IPS DF 6.9 (cell line): ENCODE measurements at regions not wholly inside any gene's neighbourhood (a gene's known extent, or its start where the extent isn't known, plus 50 kb on each side); places are given as distances from the start of the nearest gene placed in this dataset.

Experiments
- DNase-seq: peaks from one replicate; pipeline ENCODE4 v3.0.0-alpha.2; 2013; ENCODE audit warnings: low read depth, low spot score
- H3K27ac ChIP-seq: one replicate; pipeline ENCODE4 v1.5.1; 2013; ENCODE audit warnings: low read length, control low read depth
- H3K27me3 ChIP-seq: 2 replicates; pipeline ENCODE4 v1.6.1; 2013; ENCODE audit warnings: mild to moderate bottlenecking, low read length; ENCODE audit not compliant: control insufficient read depth, insufficient read depth
- H3K36me3 ChIP-seq: 2 replicates; pipeline ENCODE4 v1.6.1; 2013; ENCODE audit warnings: low read length; ENCODE audit not compliant: control insufficient read depth, insufficient read depth
- H3K4me1 ChIP-seq: 2 replicates; pipeline ENCODE4 v1.6.1; 2013; ENCODE audit warnings: low read length; ENCODE audit not compliant: control insufficient read depth, insufficient read depth
- H3K4me3 ChIP-seq: 2 replicates; pipeline ENCODE4 v1.5.1; 2013; ENCODE audit warnings: mild to moderate bottlenecking, low read length
- H3K9me3 ChIP-seq: 2 replicates; pipeline ENCODE4 v1.6.1; 2013; ENCODE audit warnings: low read length, inconsistent platforms; ENCODE audit not compliant: control insufficient read depth, insufficient read depth
- WGBS: extraction: QIAGEN DNeasy Blood & Tissue Kit; methylation state at CpG from one replicate; pipeline ENCODE4 v1.1.7; 2013; ENCODE audit warnings: mixed read lengths, missing lambda C conversion rate; ENCODE audit not compliant: insufficient read length, insufficient coverage; 5-methylcytosine and 5-hydroxymethylcytosine counted together

DNA sequence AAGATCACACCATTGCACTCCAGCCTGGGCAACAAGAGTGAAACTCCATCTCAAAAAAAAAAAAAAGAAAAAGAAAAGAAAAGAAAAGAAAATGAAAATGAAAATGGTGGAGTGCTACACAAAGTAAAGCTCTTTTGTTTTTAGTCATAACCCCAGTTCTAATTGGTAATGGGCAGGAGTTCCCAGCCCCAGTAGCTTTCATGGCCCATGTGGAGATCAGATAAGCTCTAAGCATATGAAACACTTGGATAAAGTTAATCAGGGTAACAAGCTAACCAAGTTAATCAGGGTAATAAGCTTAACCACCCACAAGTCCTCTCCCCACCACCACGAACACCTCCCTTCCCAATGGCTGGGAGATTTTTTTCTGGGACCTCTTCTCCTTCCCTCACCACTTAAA is 240.8 kb downstream of the BCL11A start:
- H3K27ac ChIP-seq: no peak overlapping the region
- WGBS: no CpG with 5 or more reads among the region's 1 CpG
- H3K9me3 ChIP-seq: no peaks in the 10 kb centered on the region
- H3K36me3 ChIP-seq: no peaks in the 10 kb centered on the region
- H3K4me1 ChIP-seq: peaks cover 3% of the 10 kb centered on the region; the same call in 1 of the 2 replicates
- H3K4me3 ChIP-seq: no peak overlapping the region
- H3K27me3 ChIP-seq: no peaks in the 10 kb centered on the region
- DNase-seq: no peak

DNA sequence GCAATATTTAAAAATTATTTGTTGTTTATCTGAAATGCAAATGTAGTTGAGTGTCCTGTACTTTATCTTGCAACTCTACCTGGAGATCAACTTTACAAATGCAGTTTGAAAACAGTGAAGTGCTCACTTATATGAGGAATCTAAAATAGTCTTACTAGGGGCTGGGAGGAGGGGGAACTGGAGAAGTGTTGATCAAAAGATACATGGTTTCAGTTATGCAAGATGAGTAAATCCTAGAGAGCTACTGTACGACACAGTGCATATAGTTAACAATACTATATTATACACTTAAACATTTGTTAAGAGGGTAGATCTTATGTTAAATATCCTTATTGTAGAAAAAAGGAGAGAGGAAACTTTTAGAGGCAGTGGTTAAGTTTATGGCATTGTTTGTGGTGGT is 241.9 kb downstream of the BCL11A start:
- no peak overlapping the region for H3K4me3 ChIP-seq
- no peak for DNase-seq
- peaks cover 3% of the 10 kb centered on the region; the same call in 1 of the 2 replicates for H3K4me1 ChIP-seq
- WGBS: no CpG with 5 or more reads among the region's 1 CpG
- H3K27me3 ChIP-seq: no peaks in the 10 kb centered on the region
- no peaks in the 10 kb centered on the region for H3K9me3 ChIP-seq
- no peaks in the 10 kb centered on the region for H3K36me3 ChIP-seq
- no peak overlapping the region for H3K27ac ChIP-seq

DNA sequence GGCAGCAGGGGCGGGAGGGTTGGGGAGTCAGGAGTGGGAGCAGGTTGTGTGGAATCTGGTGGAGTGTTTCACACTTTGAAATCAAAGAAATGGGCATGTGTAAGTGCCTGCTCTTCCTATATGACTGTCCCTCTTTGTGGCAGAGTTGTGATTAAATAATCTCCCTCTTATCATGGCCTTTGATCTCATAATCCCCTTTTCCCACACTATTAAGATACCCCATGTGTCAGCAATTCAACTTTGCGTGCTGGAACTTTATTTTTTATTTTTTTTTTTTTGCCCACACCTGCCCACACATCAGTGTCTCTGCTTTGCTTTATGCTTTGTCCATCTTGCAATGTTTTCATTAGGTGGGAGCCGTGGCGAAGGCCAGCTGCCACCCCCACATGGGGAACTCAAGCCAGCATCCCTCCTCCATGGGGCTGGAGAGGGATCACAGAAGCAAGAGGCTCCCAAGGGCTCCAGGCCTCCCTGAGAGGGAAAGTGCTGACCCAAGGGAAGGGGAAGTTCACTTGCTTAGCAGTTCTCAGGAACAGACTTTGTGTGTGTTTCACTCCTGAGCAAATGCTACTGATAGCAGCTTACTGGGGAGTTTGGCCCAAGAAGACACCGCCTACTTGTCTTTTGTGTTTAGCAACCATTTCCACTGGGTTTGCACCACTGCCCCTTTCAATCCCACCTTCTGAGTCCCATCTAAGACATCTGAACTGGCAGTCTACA is 243.4 kb downstream of the BCL11A start:
- H3K27ac ChIP-seq: no peak overlapping the region
- H3K36me3 ChIP-seq: no peaks in the 10 kb centered on the region
- H3K9me3 ChIP-seq: no peaks in the 10 kb centered on the region
- no peak for DNase-seq
- WGBS: no CpG with 5 or more reads among the region's 5 CpGs
- H3K27me3 ChIP-seq: no peaks in the 10 kb centered on the region
- no peak overlapping the region for H3K4me3 ChIP-seq
- H3K4me1 ChIP-seq: peaks cover 3% of the 10 kb centered on the region; the same call in 1 of the 2 replicates

DNA sequence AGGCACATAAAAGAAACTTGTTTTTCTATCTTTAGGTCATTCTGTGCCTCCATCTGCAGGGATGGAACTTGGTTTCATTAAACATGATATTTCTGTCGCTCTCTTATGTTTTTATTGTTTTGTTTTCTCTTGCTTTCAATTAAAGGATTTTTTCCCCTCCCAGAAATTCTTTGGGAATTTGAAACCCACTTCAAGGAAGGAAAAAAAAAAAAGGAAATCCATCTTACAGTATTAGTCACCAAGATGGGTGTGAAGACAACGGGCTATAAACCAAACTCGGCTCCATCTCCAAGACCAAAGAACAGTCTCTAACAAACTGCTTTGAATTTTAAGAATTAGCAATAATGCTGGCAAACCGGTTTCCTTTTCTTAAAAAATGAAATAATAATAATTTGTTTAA is 244.1 kb downstream of the BCL11A start:
- Histone ChIP-seq H3K27me3 (no peaks in the 10 kb centered on the region), H3K27ac (no peak overlapping the region), H3K4me3 (no peak overlapping the region), H3K4me1 (peaks cover 3% of the 10 kb centered on the region; the same call in 1 of the 2 replicates), H3K9me3 (no peaks in the 10 kb centered on the region), H3K36me3 (no peaks in the 10 kb centered on the region)
- no CpG with 5 or more reads among the region's 4 CpGs for WGBS
- DNase-seq: no peak

DNA sequence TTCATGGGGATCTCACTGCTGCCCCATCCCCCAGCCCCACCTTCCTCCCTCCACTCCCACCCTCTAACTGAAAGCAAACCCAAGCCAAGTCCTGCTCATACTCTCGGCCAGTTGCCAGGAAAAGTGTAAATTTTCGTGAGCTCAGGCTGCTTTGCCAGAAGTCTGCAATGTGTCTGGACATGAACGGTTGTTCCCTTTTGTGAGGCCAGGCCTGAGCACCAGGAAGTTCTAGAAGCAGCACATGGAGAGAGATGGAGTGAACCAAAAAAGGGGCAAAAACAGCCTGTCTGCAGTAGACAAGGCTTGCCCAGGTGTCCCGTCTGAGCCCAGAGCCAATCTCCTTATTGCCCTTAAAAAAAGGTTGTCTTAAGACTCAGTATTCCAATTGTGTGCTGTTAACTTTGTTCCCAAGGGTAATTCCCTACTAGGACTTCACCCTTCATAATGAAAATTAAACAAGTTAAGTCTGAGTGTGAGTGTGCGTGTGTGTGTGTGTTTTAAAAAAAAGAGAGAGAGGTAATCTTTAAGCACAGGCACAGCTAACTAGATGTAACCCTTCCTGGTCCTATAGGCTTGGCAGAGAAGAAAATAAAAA is 247.1 kb downstream of the BCL11A start:
- Histone ChIP-seq H3K9me3 (no peaks in the 10 kb centered on the region), H3K36me3 (no peaks in the 10 kb centered on the region), H3K27ac (no peak overlapping the region), H3K4me1 (peaks cover 3% of the 10 kb centered on the region; the same call in 1 of the 2 replicates), H3K4me3 (no peak overlapping the region), H3K27me3 (no peaks in the 10 kb centered on the region)
- no peak for DNase-seq
- WGBS: 80% methylated on average over 1 of the region's 5 CpGs

DNA sequence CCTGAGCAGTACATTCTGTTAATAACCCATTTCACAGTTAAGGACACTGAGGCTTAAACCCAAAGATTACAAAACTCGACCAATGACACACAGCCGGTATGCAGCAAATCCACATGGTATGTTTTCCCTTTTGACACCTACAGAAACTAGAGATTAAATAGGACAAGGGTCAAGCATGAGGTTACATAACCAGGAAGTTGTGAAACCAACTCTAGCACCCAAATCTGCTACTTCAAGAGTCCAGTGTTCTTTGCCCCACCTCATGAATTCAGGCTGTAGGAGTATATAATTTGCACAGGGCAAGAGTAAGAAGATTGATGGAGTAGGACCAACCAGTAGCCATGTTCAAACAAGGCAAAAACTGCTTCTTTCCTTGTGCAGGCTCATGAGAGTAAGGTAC is 249.8 kb downstream of the BCL11A start:
- no peaks in the 10 kb centered on the region for H3K36me3 ChIP-seq
- no peak overlapping the region for H3K4me3 ChIP-seq
- no peaks in the 10 kb centered on the region for H3K27me3 ChIP-seq
- H3K9me3 ChIP-seq: no peaks in the 10 kb centered on the region
- no peak for DNase-seq
- WGBS: no CpG with 5 or more reads among the region's 2 CpGs
- H3K4me1 ChIP-seq: peaks cover 3% of the 10 kb centered on the region; the same call in 1 of the 2 replicates
- H3K27ac ChIP-seq: no peak overlapping the region

DNA sequence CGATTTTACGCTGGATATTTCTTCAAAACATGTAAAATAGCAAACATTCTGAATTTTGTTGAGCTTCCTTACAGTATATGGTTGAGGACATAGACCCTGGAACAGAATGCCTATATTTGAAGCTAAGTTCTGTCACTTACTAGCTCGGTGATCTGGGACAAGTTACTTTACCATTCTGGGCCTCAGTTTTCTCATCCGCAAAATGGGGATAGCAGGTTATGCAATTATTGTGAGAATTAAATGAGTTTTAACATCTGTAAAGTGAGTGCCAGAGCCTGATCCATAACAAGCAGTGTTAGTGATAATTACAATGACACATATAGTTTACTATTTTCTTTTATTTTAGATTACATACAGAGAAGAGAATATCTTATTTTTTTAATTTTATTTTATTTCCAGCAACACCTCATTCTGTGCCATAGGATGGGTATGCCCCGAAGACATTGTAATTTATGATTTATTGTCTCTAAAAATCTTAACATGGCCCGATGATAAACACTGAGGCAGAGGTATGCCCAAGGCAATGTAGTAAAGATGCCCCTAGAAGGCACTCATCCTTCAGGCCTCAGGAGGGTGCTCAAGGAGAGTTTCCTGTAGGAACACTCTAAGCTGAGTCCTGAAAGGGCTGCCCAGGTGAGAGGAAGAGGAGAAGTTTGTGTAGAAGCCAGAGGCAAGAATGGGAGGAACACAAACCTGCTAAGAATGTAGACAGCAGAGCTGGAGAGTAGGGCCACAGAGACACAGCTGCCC is 250.9 kb downstream of the BCL11A start:
- DNase-seq: no peak
- H3K36me3 ChIP-seq: no peaks in the 10 kb centered on the region
- peaks cover 3% of the 10 kb centered on the region; the same call in 1 of the 2 replicates for H3K4me1 ChIP-seq
- no CpG with 5 or more reads among the region's 6 CpGs for WGBS
- no peak overlapping the region for H3K4me3 ChIP-seq
- no peaks in the 10 kb centered on the region for H3K27me3 ChIP-seq
- no peak overlapping the region for H3K27ac ChIP-seq
- H3K9me3 ChIP-seq: no peaks in the 10 kb centered on the region

DNA sequence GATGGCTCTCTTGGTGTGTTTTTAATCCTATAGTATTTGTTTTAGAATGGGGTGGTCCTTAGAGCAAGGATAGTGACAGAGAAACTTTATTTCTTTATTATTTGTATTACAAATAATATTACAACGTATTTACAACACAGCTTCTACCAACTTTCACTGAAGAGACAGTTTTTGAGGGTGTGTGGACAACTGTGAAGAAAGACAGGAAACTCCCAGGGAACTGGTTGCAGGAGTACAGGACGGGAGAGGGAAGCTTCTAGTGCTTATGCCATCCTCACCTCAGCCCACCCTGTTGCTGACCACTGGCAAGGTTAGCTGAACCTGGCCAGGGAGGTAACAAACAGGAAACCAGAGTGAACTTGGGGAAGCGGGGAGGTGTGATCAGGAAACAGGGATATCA is 251.7 kb downstream of the BCL11A start:
- no peak overlapping the region for H3K4me3 ChIP-seq
- H3K4me1 ChIP-seq: peaks cover 6% of the 10 kb centered on the region; the same call in 1 of the 2 replicates
- H3K9me3 ChIP-seq: no peaks in the 10 kb centered on the region
- H3K27ac ChIP-seq: no peak overlapping the region
- H3K27me3 ChIP-seq: no peaks in the 10 kb centered on the region
- no peaks in the 10 kb centered on the region for H3K36me3 ChIP-seq
- no peak for DNase-seq
- WGBS: no CpG with 5 or more reads among the region's 3 CpGs

DNA sequence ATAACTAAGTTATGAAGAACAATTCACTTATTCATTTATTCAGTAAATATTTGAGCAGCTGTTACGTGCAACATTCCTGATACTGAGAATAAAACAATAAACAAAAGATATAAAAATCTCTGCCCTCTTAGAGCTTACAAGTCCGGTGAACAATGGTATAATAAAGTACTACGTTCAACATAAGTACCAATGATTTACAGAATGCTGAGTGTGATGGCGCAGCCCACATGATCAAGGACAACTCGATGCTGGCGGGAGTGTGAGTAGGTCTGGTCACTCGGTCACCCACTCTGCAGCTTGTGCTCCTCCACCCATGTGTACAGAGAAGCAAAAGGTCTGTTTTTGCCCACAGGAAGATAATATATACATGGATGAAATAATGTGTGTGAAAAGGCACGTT is 254.3 kb downstream of the BCL11A start:
- no peaks in the 10 kb centered on the region for H3K27me3 ChIP-seq
- H3K4me3 ChIP-seq: no peak overlapping the region
- DNase-seq: no peak
- no CpG with 5 or more reads among the region's 8 CpGs for WGBS
- no peaks in the 10 kb centered on the region for H3K9me3 ChIP-seq
- H3K36me3 ChIP-seq: no peaks in the 10 kb centered on the region
- H3K27ac ChIP-seq: no peak overlapping the region
- peaks cover 3% of the 10 kb centered on the region; the same call in 1 of the 2 replicates for H3K4me1 ChIP-seq

DNA sequence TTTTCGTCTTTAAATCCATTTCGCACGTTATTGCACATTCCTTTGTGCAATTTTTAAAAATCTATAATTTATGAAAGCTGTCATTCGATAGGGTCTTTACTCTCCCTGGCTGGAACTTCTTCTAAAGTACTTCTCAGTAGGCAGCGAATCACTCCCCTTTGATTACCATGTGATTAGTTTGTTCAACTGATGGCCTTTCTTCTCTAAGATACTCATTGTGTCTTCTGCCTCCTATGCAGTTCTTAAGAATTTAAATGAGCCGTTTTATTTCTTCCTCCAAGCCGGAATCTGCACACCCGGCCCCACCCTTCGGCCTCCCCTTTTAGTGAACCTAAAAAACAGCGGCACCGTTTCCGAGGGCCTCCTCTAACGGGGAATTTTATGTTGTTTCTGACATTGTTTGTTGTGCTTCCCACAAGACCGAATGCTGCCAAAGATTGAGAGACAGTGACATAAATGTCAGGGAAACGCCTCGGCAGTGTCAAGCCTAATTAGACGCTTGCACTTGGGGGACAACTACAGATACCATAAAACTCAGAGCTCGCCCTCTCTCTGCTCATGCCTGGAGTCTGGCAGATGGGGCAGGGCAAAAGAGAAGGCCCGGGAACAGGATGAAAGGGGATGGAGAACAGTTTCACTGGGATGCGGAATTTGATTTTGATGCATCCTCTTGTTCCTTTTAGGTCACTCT is 255.3 kb downstream of the BCL11A start:
- Histone ChIP-seq H3K4me3 (no peak overlapping the region), H3K27me3 (no peaks in the 10 kb centered on the region), H3K4me1 (peaks cover 3% of the 10 kb centered on the region; the same call in 1 of the 2 replicates), H3K9me3 (no peaks in the 10 kb centered on the region), H3K27ac (no peak overlapping the region), H3K36me3 (no peaks in the 10 kb centered on the region)
- no CpG with 5 or more reads among the region's 20 CpGs for WGBS
- DNase-seq: no peak
